ENCODE measurements at regions not wholly inside any gene's neighbourhood (a gene's known extent, or its start where the extent isn't known, plus 50 kb on each side); places are given as distances from the start of the nearest gene placed in this dataset.

DNA sequence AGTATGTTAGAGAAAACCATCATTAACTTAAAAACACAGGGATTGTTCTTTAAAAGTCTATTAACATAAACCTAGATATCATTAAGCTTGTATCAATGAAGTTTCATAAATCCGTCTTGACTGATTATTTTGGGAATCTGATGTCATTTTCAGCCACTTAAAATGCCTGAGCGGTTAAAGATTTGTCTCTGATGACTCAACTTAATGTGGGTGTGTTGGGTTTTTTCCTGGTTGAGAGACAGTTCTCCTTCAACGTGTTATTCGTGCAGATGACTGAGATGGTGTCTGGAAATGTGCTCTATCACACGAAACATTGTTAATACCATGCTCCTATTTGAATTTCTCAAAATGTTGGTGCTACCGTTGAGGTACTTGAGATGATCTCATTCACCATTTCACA is 227.3 kb upstream of the TENM3 start:
- Histone ChIP-seq H3K23ac (ENCODE audit: low read depth, low read length) (no peak overlapping the region), H4K8ac (ENCODE audit: low read depth in 2 of 2, low read length in 2 of 2) (no peak overlapping the region), H3K9me1 (ENCODE audit: insufficient read depth, low read length) (no peaks in the 10 kb centered on the region), H3K9ac (ENCODE audit: low read depth, low read length) (no peak overlapping the region), H2AFZ (replicated peaks; ENCODE audit: low read length, poor library complexity) (no peak overlapping the region), H2BK20ac (ENCODE audit: low read depth, low read length) (no peak overlapping the region), H3K4ac (ENCODE audit: low read depth, low read length) (no peak overlapping the region), H2AK5ac (ENCODE audit: low read depth, low read length) (no peak overlapping the region), H3K14ac (replicated peaks; ENCODE audit: low read depth, low read length) (no peak overlapping the region), H3K56ac (ENCODE audit: extremely low read depth, insufficient read depth, low read length) (no peak overlapping the region), H4K20me1 (ENCODE audit: insufficient read depth, low read length) (no peaks in the 10 kb centered on the region), H3K18ac (ENCODE audit: low read depth, low read length) (no peak overlapping the region), H2BK15ac (ENCODE audit: low read depth, low read length) (no peak overlapping the region), H3K4me1 (ENCODE audit: control insufficient read depth, insufficient read depth, low read length) (no peaks in the 10 kb centered on the region), H2BK120ac (ENCODE audit: low read depth, low read length) (no peak overlapping the region), H3K27ac (ENCODE audit: insufficient read depth, low read length) (no peak overlapping the region), H2AK9ac (replicated peaks; ENCODE audit: low read depth, low read length, poor library complexity) (no peak overlapping the region), H4K5ac (ENCODE audit: low read depth, low read length) (no peak overlapping the region), H3K4me3 (ENCODE audit: insufficient read depth, low read depth, low read length) (no peak overlapping the region), H3K36me3 (ENCODE audit: control insufficient read depth, insufficient read depth, low read length) (no peaks in the 10 kb centered on the region), H3K9me3 (ENCODE audit: control insufficient read depth, insufficient read depth, low read length) (no peaks in the 10 kb centered on the region), H3K27me3 (ENCODE audit: control insufficient read depth, insufficient read depth, low read length) (no peaks in the 10 kb centered on the region), H3K4me2 (ENCODE audit: low read depth, low read length) (no peak overlapping the region), H2BK5ac (ENCODE audit: low read depth, low read length, poor library complexity, severe bottlenecking) (no peak overlapping the region), H4K91ac (ENCODE audit: insufficient read depth, low read depth, low read length) (no peak overlapping the region), H3K79me1 (ENCODE audit: low read depth in 1 of 2, low read length in 2 of 2) (no peaks in the 10 kb centered on the region)
- TF ChIP-seq FOS (IDR thresholded peaks at IDR 0.05; ENCODE audit: low read depth, low read length) (no peak), BHLHE40 (IDR thresholded peaks at IDR 0.05; ENCODE audit: low read depth, low read length) (no peak), CHD1 (IDR thresholded peaks at IDR 0.05; ENCODE audit: low read depth, low read length) (no peak), CEBPB (IDR thresholded peaks at IDR 0.05; ENCODE audit: low read depth, low read length) (no peak), RFX5 (IDR thresholded peaks at IDR 0.05; ENCODE audit: low read depth, low read length) (no peak), NFE2L2 (IDR thresholded peaks at IDR 0.05; ENCODE audit: low read depth, low read length) (no peak), RAD21 (IDR thresholded peaks at IDR 0.05; ENCODE audit: low read length) (no peak), POLR2A (IDR thresholded peaks at IDR 0.05; ENCODE audit: low read depth, low read length) (no peak), MXI1 (IDR thresholded peaks at IDR 0.05; ENCODE audit: borderline replicate concordance, low read depth, low read length) (no peak), RCOR1 (IDR thresholded peaks at IDR 0.05; ENCODE audit: insufficient replicate concordance, low read length) (no peak), SMC3 (IDR thresholded peaks at IDR 0.05; ENCODE audit: low read depth, low read length) (no peak), MAFK (IDR thresholded peaks at IDR 0.05; ENCODE audit: low read depth, low read length) (no peak), MAZ (IDR thresholded peaks at IDR 0.05; ENCODE audit: borderline replicate concordance, low read depth, low read length) (no peak), ELK1 (IDR thresholded peaks at IDR 0.05; ENCODE audit: borderline replicate concordance, low read depth, low read length) (no peak)
- TF ChIP-seq, protein P1, sequence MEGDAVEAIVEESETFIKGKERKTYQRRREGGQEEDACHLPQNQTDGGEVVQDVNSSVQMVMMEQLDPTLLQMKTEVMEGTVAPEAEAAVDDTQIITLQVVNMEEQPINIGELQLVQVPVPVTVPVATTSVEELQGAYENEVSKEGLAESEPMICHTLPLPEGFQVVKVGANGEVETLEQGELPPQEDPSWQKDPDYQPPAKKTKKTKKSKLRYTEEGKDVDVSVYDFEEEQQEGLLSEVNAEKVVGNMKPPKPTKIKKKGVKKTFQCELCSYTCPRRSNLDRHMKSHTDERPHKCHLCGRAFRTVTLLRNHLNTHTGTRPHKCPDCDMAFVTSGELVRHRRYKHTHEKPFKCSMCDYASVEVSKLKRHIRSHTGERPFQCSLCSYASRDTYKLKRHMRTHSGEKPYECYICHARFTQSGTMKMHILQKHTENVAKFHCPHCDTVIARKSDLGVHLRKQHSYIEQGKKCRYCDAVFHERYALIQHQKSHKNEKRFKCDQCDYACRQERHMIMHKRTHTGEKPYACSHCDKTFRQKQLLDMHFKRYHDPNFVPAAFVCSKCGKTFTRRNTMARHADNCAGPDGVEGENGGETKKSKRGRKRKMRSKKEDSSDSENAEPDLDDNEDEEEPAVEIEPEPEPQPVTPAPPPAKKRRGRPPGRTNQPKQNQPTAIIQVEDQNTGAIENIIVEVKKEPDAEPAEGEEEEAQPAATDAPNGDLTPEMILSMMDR (conservative IDR thresholded peaks at IDR 0.05; ENCODE audit: low read depth, low read length): no peak
- TF ChIP-seq, protein P2, sequence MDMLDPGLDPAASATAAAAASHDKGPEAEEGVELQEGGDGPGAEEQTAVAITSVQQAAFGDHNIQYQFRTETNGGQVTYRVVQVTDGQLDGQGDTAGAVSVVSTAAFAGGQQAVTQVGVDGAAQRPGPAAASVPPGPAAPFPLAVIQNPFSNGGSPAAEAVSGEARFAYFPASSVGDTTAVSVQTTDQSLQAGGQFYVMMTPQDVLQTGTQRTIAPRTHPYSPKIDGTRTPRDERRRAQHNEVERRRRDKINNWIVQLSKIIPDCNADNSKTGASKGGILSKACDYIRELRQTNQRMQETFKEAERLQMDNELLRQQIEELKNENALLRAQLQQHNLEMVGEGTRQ (IDR thresholded peaks at IDR 0.05; ENCODE audit: low read depth, low read length): no peak
- no peak for ATAC-seq (ENCODE audit: low read depth)
- BruUV-seq (replicated peaks): no TSS peak
- in situ Hi-C loops (cut with MboI; ENCODE audit: low sequenced_read_pairs): no loop called here
- dilution Hi-C loops (cut with HindIII; ENCODE audit: low sequenced_read_pairs, unreplicated experiment): no loop called here
- ChIA-PET CTCF (no interaction called here), POLR2A (ENCODE audit: unreplicated experiment) (no interaction called here)
- WGBS, 2 experiments (ENCODE audit: extremely low coverage in 2 of 2, insufficient read length in 1 of 2): no CpG with 5 or more reads among the region's 6 CpGs
- peak; percentile 40 for DNase-seq
- intact Hi-C loops (cut with micrococcal nuclease): no loop called here

All from IMR-90 (cell line).